ENCODE measurements at regions not wholly inside any gene's neighbourhood (a gene's known extent, or its start where the extent isn't known, plus 50 kb on each side); places are given as distances from the start of the nearest gene placed in this dataset.

DNA sequence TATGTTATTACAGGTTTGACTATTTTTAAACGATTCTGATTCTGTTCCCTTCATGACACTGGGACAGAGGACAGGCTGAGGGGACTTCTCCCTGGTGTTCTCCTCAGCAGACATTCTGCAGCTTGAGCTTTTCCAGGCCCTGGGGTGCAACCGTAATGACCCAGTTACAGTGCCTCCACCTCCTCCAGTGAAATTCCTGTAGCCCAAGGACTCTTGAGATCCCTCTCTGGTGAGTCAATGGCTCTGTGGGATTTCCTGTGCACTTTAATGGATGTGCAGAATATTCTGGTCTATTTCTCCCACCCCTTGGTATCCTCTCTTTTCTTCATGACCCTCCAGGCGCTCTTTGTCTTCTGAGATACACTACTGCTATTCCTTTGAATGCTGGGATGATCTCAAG is 319.3 kb downstream of the INHBA start:
- TF ChIP-seq, protein P1, sequence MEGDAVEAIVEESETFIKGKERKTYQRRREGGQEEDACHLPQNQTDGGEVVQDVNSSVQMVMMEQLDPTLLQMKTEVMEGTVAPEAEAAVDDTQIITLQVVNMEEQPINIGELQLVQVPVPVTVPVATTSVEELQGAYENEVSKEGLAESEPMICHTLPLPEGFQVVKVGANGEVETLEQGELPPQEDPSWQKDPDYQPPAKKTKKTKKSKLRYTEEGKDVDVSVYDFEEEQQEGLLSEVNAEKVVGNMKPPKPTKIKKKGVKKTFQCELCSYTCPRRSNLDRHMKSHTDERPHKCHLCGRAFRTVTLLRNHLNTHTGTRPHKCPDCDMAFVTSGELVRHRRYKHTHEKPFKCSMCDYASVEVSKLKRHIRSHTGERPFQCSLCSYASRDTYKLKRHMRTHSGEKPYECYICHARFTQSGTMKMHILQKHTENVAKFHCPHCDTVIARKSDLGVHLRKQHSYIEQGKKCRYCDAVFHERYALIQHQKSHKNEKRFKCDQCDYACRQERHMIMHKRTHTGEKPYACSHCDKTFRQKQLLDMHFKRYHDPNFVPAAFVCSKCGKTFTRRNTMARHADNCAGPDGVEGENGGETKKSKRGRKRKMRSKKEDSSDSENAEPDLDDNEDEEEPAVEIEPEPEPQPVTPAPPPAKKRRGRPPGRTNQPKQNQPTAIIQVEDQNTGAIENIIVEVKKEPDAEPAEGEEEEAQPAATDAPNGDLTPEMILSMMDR (IDR thresholded peaks at IDR 0.05), result no peak
- TF ChIP-seq POLR2A (IDR thresholded peaks at IDR 0.05), result no peak
